NB4 (cell line): ENCODE measurements at regions not wholly inside any gene's neighbourhood (a gene's known extent, or its start where the extent isn't known, plus 50 kb on each side); places are given as distances from the start of the nearest gene placed in this dataset.

Source experiments
- MAX ChIP-seq: IDR thresholded peaks from 2 replicates; pipeline ENCODE4 v1.6.1; 2011; ENCODE audit warnings: low read depth, low read length
- MYC ChIP-seq: IDR thresholded peaks from 2 replicates; pipeline ENCODE4 v1.6.1; 2011; ENCODE audit warnings: low read depth, low read length
- POLR2A ChIP-seq: IDR thresholded peaks from 2 replicates; pipeline ENCODE4 v1.6.1; 2011; ENCODE audit warnings: mild to moderate bottlenecking; ENCODE audit not compliant: insufficient read length; ENCODE audit errors: extremely low read depth
- TF ChIP-seq, protein P1 (sequence below): IDR thresholded peaks from one replicate; pipeline ENCODE4 v1.5.1; 2012; ENCODE audit warnings: low read depth, low read length

- TF ChIP-seq, protein P1, sequence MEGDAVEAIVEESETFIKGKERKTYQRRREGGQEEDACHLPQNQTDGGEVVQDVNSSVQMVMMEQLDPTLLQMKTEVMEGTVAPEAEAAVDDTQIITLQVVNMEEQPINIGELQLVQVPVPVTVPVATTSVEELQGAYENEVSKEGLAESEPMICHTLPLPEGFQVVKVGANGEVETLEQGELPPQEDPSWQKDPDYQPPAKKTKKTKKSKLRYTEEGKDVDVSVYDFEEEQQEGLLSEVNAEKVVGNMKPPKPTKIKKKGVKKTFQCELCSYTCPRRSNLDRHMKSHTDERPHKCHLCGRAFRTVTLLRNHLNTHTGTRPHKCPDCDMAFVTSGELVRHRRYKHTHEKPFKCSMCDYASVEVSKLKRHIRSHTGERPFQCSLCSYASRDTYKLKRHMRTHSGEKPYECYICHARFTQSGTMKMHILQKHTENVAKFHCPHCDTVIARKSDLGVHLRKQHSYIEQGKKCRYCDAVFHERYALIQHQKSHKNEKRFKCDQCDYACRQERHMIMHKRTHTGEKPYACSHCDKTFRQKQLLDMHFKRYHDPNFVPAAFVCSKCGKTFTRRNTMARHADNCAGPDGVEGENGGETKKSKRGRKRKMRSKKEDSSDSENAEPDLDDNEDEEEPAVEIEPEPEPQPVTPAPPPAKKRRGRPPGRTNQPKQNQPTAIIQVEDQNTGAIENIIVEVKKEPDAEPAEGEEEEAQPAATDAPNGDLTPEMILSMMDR = no peak
- no peak for TF ChIP-seq MAX
- TF ChIP-seq POLR2A = no peak
- TF ChIP-seq MYC = no peak
Observed at GRCh38 chr1:195908121-195908520, 700.1 kb downstream of the KCNT2 start.
